ENCODE measurements at regions not wholly inside any gene's neighbourhood (a gene's known extent, or its start where the extent isn't known, plus 50 kb on each side); places are given as distances from the start of the nearest gene placed in this dataset.
"Not testable (repeated sequence)": the region's sequence is repeated elsewhere in the genome, so short reads cannot be mapped to it uniquely, and the experiment has no call there.

GRCh38 chr6:22157233-22157632, 139.6 kb downstream of the PRL start:
- Histone ChIP-seq H3K27me3 (ENCODE audit: control insufficient read depth, insufficient read depth, low read length, poor library complexity, severe bottlenecking) (no peaks in the 10 kb centered on the region), H3K4me1 (ENCODE audit: control insufficient read depth, insufficient read depth, low read length) (no peaks in the 10 kb centered on the region), H3K36me3 (ENCODE audit: control insufficient read depth, insufficient read depth, low read length) (peaks cover 33% of the 10 kb centered on the region), H3K4me3 (ENCODE audit: low read length) (no peak overlapping the region), H3K9ac (ENCODE audit: extremely low read depth, low read length, poor library complexity, severe bottlenecking) (no peak overlapping the region), H3K27ac (ENCODE audit: low read depth, low read length) (no peak overlapping the region), H3K9me3 (ENCODE audit: control insufficient read depth, low read length) (peaks cover 21% of the 10 kb centered on the region)
- peaks cover 5% of the 10 kb centered on the region for H3K4me1 Mint-ChIP-seq
- H3K27ac Mint-ChIP-seq, result no peak overlapping the region
- no peak for TF ChIP-seq CTCF (conservative IDR thresholded peaks at IDR 0.05)
- WGBS, 2 experiments (ENCODE audit: insufficient coverage in 1 of 2, insufficient read length in 1 of 2), result 94 to 100% methylated on average over 2 to 4 of the region's 4 CpGs
- H3K27me3 Mint-ChIP-seq (ENCODE audit: insufficient read depth), result no peaks in the 10 kb centered on the region
- H3K4me3 Mint-ChIP-seq, result no peak overlapping the region
- H3K9me3 Mint-ChIP-seq, result peaks cover 21% of the 10 kb centered on the region
- peaks cover 35% of the 10 kb centered on the region for H3K36me3 Mint-ChIP-seq (ENCODE audit: low read depth)
- DNase-seq, result no peak

- Histone ChIP-seq H3K27ac (ENCODE audit: low read depth, low read length) (no peak overlapping the region), H3K9me3 (ENCODE audit: control insufficient read depth, low read length) (peaks cover 47% of the 10 kb centered on the region), H3K4me3 (ENCODE audit: low read length) (no peak overlapping the region), H3K4me1 (ENCODE audit: control insufficient read depth, insufficient read depth, low read length) (no peaks in the 10 kb centered on the region), H3K9ac (ENCODE audit: extremely low read depth, low read length, poor library complexity, severe bottlenecking) (no peak overlapping the region), H3K27me3 (ENCODE audit: control insufficient read depth, insufficient read depth, low read length, poor library complexity, severe bottlenecking) (no peaks in the 10 kb centered on the region), H3K36me3 (ENCODE audit: control insufficient read depth, insufficient read depth, low read length) (peaks cover 30% of the 10 kb centered on the region)
- peaks cover 61% of the 10 kb centered on the region for H3K9me3 Mint-ChIP-seq
- peaks cover 55% of the 10 kb centered on the region for H3K36me3 Mint-ChIP-seq (ENCODE audit: low read depth)
- H3K27me3 Mint-ChIP-seq (ENCODE audit: insufficient read depth), result no peaks in the 10 kb centered on the region
- no peak for DNase-seq
- TF ChIP-seq CTCF (conservative IDR thresholded peaks at IDR 0.05), result no peak
- no peak overlapping the region for H3K27ac Mint-ChIP-seq
- H3K4me1 Mint-ChIP-seq, result no peaks in the 10 kb centered on the region
- H3K4me3 Mint-ChIP-seq, result no peak overlapping the region
Measured at GRCh38 chr6:22164236-22164635, 132.6 kb downstream of the PRL start.

- H3K27ac ChIP-seq (ENCODE audit: low read depth, low read length); H3K27me3 Mint-ChIP-seq (ENCODE audit: insufficient read depth); DNase-seq; H3K4me1 ChIP-seq (ENCODE audit: control insufficient read depth, insufficient read depth, low read length); H3K4me1 Mint-ChIP-seq; H3K27me3 ChIP-seq (ENCODE audit: control insufficient read depth, insufficient read depth, low read length, poor library complexity, severe bottlenecking); H3K27ac Mint-ChIP-seq; H3K4me3 Mint-ChIP-seq; H3K9ac ChIP-seq (ENCODE audit: extremely low read depth, low read length, poor library complexity, severe bottlenecking): not testable (repeated sequence)
- Histone ChIP-seq H3K36me3 (ENCODE audit: control insufficient read depth, insufficient read depth, low read length) (peaks cover 26% of the 10 kb centered on the region), H3K9me3 (ENCODE audit: control insufficient read depth, low read length) (peaks cover 50% of the 10 kb centered on the region), H3K4me3 (ENCODE audit: low read length) (peak overlapping the region; percentile 29)
- Mint-ChIP-seq H3K9me3 (peaks cover 69% of the 10 kb centered on the region), H3K36me3 (ENCODE audit: low read depth) (peaks cover 57% of the 10 kb centered on the region)
- WGBS, 2 experiments (ENCODE audit: insufficient coverage in 1 of 2, insufficient read length in 1 of 2), result 96 to 100% methylated on average over 1 to 5 of the region's 5 CpGs
Measured at GRCh38 chr6:22171006-22171405, 125.8 kb downstream of the PRL start.

GRCh38 chr6:22171885-22172284, 125.0 kb downstream of the PRL start:
- H3K27ac Mint-ChIP-seq; DNase-seq; H3K4me3 Mint-ChIP-seq; H3K4me1 Mint-ChIP-seq; H3K27ac ChIP-seq (ENCODE audit: low read depth, low read length); H3K27me3 Mint-ChIP-seq (ENCODE audit: insufficient read depth); H3K9ac ChIP-seq (ENCODE audit: extremely low read depth, low read length, poor library complexity, severe bottlenecking); H3K27me3 ChIP-seq (ENCODE audit: control insufficient read depth, insufficient read depth, low read length, poor library complexity, severe bottlenecking); H3K4me1 ChIP-seq (ENCODE audit: control insufficient read depth, insufficient read depth, low read length): not testable (repeated sequence)
- WGBS, 2 experiments (ENCODE audit: insufficient coverage in 1 of 2, insufficient read length in 1 of 2), result 94 to 96% methylated on average over 8 to 15 of the region's 15 CpGs
- peaks cover 57% of the 10 kb centered on the region for H3K36me3 Mint-ChIP-seq (ENCODE audit: low read depth)
- Histone ChIP-seq H3K9me3 (ENCODE audit: control insufficient read depth, low read length) (peaks cover 48% of the 10 kb centered on the region), H3K36me3 (ENCODE audit: control insufficient read depth, insufficient read depth, low read length) (peaks cover 26% of the 10 kb centered on the region), H3K4me3 (ENCODE audit: low read length) (peak overlapping the region; percentile 72)
- H3K9me3 Mint-ChIP-seq, result peaks cover 68% of the 10 kb centered on the region

All from endodermal cell (in vitro differentiated cells).